ENCODE measurements at regions not wholly inside any gene's neighbourhood (a gene's known extent, or its start where the extent isn't known, plus 50 kb on each side); places are given as distances from the start of the nearest gene placed in this dataset.

DNA sequence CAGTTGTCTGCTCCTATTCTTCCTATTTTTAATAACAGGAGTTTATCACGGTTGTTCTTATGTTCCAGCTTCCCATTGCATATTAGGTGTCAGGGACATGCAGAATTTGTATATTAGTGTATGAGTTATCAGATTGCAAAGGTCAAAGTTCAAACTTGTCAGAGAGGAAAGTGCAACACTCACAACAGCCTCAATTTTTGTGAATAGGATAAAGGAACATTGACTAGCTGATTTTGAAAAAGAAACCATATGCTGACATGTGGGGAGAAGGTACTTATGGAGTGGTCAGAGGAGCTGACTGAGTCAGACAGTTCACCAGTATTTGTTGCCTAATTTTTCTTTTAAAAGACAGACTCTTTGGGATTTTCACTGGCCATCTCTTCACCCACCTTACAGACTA lies 222.1 kb downstream of the C12orf50 start:
- Histone ChIP-seq H3K9me3 (ENCODE audit: low read length) (no peaks in the 10 kb centered on the region), H3K4me3 (ENCODE audit: low read length) (no peak overlapping the region), H3K36me3 (ENCODE audit: insufficient read depth, low read length) (no peaks in the 10 kb centered on the region), H3F3A (ENCODE audit: insufficient read depth, low read length, poor library complexity, severe bottlenecking) (no peaks in the 10 kb centered on the region), H2AFZ (ENCODE audit: low read depth, low read length) (no peak overlapping the region), H3K27me3 (ENCODE audit: insufficient read depth, low read depth, low read length) (no peaks in the 10 kb centered on the region), H3K79me2 (replicated peaks; ENCODE audit: insufficient read depth, low read length) (no peaks in the 10 kb centered on the region), H3K9me2 (ENCODE audit: insufficient read depth, low read length) (no peaks in the 10 kb centered on the region), H3K4me2 (ENCODE audit: low read length) (no peak overlapping the region), H3K9ac (ENCODE audit: low read length) (no peak overlapping the region), H4K20me1 (ENCODE audit: insufficient read depth) (no peaks in the 10 kb centered on the region), H3K27ac (ENCODE audit: low read length) (no peak overlapping the region)
- no peak for TF ChIP-seq EZH2 (IDR thresholded peaks at IDR 0.05; ENCODE audit: borderline replicate concordance, insufficient read depth, low read length, poor library complexity, severe bottlenecking)
- no peak for TF ChIP-seq EP300 (conservative IDR thresholded peaks at IDR 0.05; ENCODE audit: poor library complexity, severe bottlenecking)

GRCh38 chr12:87806310-87806709 lies 222.9 kb downstream of the C12orf50 start:
- Histone ChIP-seq H3K4me3 (ENCODE audit: low read length) (no peak overlapping the region), H2AFZ (ENCODE audit: low read depth, low read length) (no peak overlapping the region)
- TF ChIP-seq EZH2 (IDR thresholded peaks at IDR 0.05; ENCODE audit: borderline replicate concordance, insufficient read depth, low read length, poor library complexity, severe bottlenecking) (no peak), EP300 (conservative IDR thresholded peaks at IDR 0.05; ENCODE audit: poor library complexity, severe bottlenecking) (no peak), SMC3 (conservative IDR thresholded peaks at IDR 0.05; ENCODE audit: poor library complexity) (no peak), POLR2AphosphoS5 (IDR thresholded peaks at IDR 0.05) (no peak), TAF1 (IDR thresholded peaks at IDR 0.05; ENCODE audit: low read depth) (no peak), RAD21 (conservative IDR thresholded peaks at IDR 0.05) (no peak), MXI1 (conservative IDR thresholded peaks at IDR 0.05; ENCODE audit: poor library complexity, severe bottlenecking) (no peak)
- TF ChIP-seq, protein P1, sequence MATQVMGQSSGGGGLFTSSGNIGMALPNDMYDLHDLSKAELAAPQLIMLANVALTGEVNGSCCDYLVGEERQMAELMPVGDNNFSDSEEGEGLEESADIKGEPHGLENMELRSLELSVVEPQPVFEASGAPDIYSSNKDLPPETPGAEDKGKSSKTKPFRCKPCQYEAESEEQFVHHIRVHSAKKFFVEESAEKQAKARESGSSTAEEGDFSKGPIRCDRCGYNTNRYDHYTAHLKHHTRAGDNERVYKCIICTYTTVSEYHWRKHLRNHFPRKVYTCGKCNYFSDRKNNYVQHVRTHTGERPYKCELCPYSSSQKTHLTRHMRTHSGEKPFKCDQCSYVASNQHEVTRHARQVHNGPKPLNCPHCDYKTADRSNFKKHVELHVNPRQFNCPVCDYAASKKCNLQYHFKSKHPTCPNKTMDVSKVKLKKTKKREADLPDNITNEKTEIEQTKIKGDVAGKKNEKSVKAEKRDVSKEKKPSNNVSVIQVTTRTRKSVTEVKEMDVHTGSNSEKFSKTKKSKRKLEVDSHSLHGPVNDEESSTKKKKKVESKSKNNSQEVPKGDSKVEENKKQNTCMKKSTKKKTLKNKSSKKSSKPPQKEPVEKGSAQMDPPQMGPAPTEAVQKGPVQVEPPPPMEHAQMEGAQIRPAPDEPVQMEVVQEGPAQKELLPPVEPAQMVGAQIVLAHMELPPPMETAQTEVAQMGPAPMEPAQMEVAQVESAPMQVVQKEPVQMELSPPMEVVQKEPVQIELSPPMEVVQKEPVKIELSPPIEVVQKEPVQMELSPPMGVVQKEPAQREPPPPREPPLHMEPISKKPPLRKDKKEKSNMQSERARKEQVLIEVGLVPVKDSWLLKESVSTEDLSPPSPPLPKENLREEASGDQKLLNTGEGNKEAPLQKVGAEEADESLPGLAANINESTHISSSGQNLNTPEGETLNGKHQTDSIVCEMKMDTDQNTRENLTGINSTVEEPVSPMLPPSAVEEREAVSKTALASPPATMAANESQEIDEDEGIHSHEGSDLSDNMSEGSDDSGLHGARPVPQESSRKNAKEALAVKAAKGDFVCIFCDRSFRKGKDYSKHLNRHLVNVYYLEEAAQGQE (IDR thresholded peaks at IDR 0.05; ENCODE audit: borderline replicate concordance), result no peak
- TF ChIP-seq, protein P2, sequence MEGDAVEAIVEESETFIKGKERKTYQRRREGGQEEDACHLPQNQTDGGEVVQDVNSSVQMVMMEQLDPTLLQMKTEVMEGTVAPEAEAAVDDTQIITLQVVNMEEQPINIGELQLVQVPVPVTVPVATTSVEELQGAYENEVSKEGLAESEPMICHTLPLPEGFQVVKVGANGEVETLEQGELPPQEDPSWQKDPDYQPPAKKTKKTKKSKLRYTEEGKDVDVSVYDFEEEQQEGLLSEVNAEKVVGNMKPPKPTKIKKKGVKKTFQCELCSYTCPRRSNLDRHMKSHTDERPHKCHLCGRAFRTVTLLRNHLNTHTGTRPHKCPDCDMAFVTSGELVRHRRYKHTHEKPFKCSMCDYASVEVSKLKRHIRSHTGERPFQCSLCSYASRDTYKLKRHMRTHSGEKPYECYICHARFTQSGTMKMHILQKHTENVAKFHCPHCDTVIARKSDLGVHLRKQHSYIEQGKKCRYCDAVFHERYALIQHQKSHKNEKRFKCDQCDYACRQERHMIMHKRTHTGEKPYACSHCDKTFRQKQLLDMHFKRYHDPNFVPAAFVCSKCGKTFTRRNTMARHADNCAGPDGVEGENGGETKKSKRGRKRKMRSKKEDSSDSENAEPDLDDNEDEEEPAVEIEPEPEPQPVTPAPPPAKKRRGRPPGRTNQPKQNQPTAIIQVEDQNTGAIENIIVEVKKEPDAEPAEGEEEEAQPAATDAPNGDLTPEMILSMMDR (IDR thresholded peaks at IDR 0.05; ENCODE audit: poor library complexity, severe bottlenecking), result no peak

DNA sequence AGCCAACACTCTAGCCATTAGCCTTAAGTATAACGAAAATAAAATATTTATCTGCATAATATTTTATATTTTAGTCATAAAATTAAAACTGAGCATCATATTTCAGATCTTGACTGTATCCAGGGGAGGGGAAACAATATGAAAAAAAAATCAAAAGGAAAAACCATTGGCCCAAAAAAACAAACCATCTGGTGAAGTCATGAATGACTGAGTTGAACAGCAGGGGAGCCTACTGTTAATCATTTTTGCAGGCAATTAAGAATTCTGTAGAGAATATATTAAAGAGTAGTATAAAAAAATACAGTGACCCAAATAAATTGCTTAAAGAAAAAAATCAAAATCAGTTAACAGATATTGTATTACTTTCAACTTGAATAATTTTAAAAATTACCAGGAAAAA lies 224.8 kb downstream of the C12orf50 start:
- Histone ChIP-seq H3K36me3 (ENCODE audit: insufficient read depth, low read length) (no peaks in the 10 kb centered on the region), H3K27me3 (ENCODE audit: insufficient read depth, low read depth, low read length) (no peaks in the 10 kb centered on the region), H3K4me2 (ENCODE audit: low read length) (no peak overlapping the region), H3K4me3 (ENCODE audit: low read length) (no peak overlapping the region), H3K9ac (ENCODE audit: low read length) (no peak overlapping the region), H3K27ac (ENCODE audit: low read length) (no peak overlapping the region), H3K9me3 (ENCODE audit: low read length) (no peaks in the 10 kb centered on the region), H3K79me2 (replicated peaks; ENCODE audit: insufficient read depth, low read length) (no peaks in the 10 kb centered on the region), H3K9me2 (ENCODE audit: insufficient read depth, low read length) (no peaks in the 10 kb centered on the region), H2AFZ (ENCODE audit: low read depth, low read length) (no peak overlapping the region), H4K20me1 (ENCODE audit: insufficient read depth) (no peaks in the 10 kb centered on the region), H3F3A (ENCODE audit: insufficient read depth, low read length, poor library complexity, severe bottlenecking) (no peaks in the 10 kb centered on the region)
- TF ChIP-seq, protein P2 (IDR thresholded peaks at IDR 0.05; ENCODE audit: poor library complexity, severe bottlenecking), result no peak
- TF ChIP-seq, protein P1 (IDR thresholded peaks at IDR 0.05; ENCODE audit: borderline replicate concordance), result no peak
- TF ChIP-seq TAF1 (IDR thresholded peaks at IDR 0.05; ENCODE audit: low read depth) (no peak), SMC3 (conservative IDR thresholded peaks at IDR 0.05; ENCODE audit: poor library complexity) (no peak), EZH2 (IDR thresholded peaks at IDR 0.05; ENCODE audit: borderline replicate concordance, insufficient read depth, low read length, poor library complexity, severe bottlenecking) (no peak), MXI1 (conservative IDR thresholded peaks at IDR 0.05; ENCODE audit: poor library complexity, severe bottlenecking) (no peak), RAD21 (conservative IDR thresholded peaks at IDR 0.05) (no peak), POLR2AphosphoS5 (IDR thresholded peaks at IDR 0.05) (no peak), EP300 (conservative IDR thresholded peaks at IDR 0.05; ENCODE audit: poor library complexity, severe bottlenecking) (no peak)

More at GRCh38 chr12:87806310-87806709, 222.9 kb downstream of the C12orf50 start:
- no peaks in the 10 kb centered on the region for H4K20me1 ChIP-seq (ENCODE audit: insufficient read depth)
- H3K36me3 ChIP-seq (ENCODE audit: insufficient read depth, low read length), result no peaks in the 10 kb centered on the region
- H3F3A ChIP-seq (ENCODE audit: insufficient read depth, low read length, poor library complexity, severe bottlenecking), result no peaks in the 10 kb centered on the region
- H3K27ac ChIP-seq (ENCODE audit: low read length), result no peak overlapping the region
- no peak overlapping the region for H3K4me2 ChIP-seq (ENCODE audit: low read length)
- no peaks in the 10 kb centered on the region for H3K27me3 ChIP-seq (ENCODE audit: insufficient read depth, low read depth, low read length)
- H3K9ac ChIP-seq (ENCODE audit: low read length), result no peak overlapping the region
- H3K9me3 ChIP-seq (ENCODE audit: low read length), result no peaks in the 10 kb centered on the region
- H3K9me2 ChIP-seq (ENCODE audit: insufficient read depth, low read length), result no peaks in the 10 kb centered on the region
- H3K79me2 ChIP-seq (replicated peaks; ENCODE audit: insufficient read depth, low read length), result no peaks in the 10 kb centered on the region

Data from neural cell (in vitro differentiated cells).